H9 (cell line): ENCODE measurements at regions not wholly inside any gene's neighbourhood (a gene's known extent, or its start where the extent isn't known, plus 50 kb on each side); places are given as distances from the start of the nearest gene placed in this dataset.

ENCODE experiments used
- DNase-seq: peaks from one replicate; pipeline ENCODE4 v3.0.0-alpha.2; 2017
- H2AFZ ChIP-seq: one replicate; pipeline ENCODE4 v1.6.1; 2013; ENCODE audit warnings: mild to moderate bottlenecking, low read length, control low read depth, moderate library complexity
- H2AK5ac ChIP-seq: 2 replicates; pipeline ENCODE4 v1.6.1; 2013; ENCODE audit warnings: low read length, control low read depth, mixed read lengths; ENCODE audit not compliant: insufficient read length
- H2BK120ac ChIP-seq: one replicate; pipeline ENCODE4 v1.6.1; 2013; ENCODE audit warnings: low read depth, mild to moderate bottlenecking, low read length, control low read depth, inconsistent platforms; ENCODE audit not compliant: poor library complexity, severe bottlenecking
- H2BK12ac ChIP-seq: 2 replicates; pipeline ENCODE4 v1.6.1; 2013; ENCODE audit warnings: low read length, control low read depth, mixed read lengths, low read depth; ENCODE audit not compliant: insufficient read length
- H2BK15ac ChIP-seq: 2 replicates; pipeline ENCODE4 v1.6.1; 2013; ENCODE audit warnings: low read depth, low read length, control low read depth
- H2BK20ac ChIP-seq: one replicate; pipeline ENCODE4 v1.6.1; 2013; ENCODE audit warnings: low read depth, mild to moderate bottlenecking, low read length, control low read depth, inconsistent platforms; ENCODE audit not compliant: poor library complexity, severe bottlenecking
- H2BK5ac ChIP-seq: 2 replicates; pipeline ENCODE4 v1.6.1; 2013; ENCODE audit warnings: low read length, control low read depth, mixed read lengths; ENCODE audit not compliant: insufficient read length
- H3K14ac ChIP-seq: 2 replicates; pipeline ENCODE4 v1.6.1; 2013; ENCODE audit warnings: low read length, control low read depth; ENCODE audit not compliant: insufficient read depth
- H3K18ac ChIP-seq: 2 replicates; pipeline ENCODE4 v1.6.1; 2013; ENCODE audit warnings: low read depth, mild to moderate bottlenecking, mixed read lengths, low read length, control low read depth; ENCODE audit not compliant: insufficient read length
- H3K23ac ChIP-seq: 2 replicates; pipeline ENCODE4 v1.6.1; 2013; ENCODE audit warnings: low read length, control low read depth, mixed read lengths, low read depth; ENCODE audit not compliant: insufficient read length
- H3K23me2 ChIP-seq: 2 replicates; pipeline ENCODE4 v1.6.1; 2013; ENCODE audit warnings: low read depth, mild to moderate bottlenecking, mixed read lengths, low read length, control low read depth; ENCODE audit not compliant: insufficient read length, poor library complexity, severe bottlenecking
- H3K27ac ChIP-seq: 2 replicates; pipeline ENCODE4 v1.5.1; 2013; ENCODE audit warnings: low read length, control low read depth, mixed read lengths, low read depth; ENCODE audit not compliant: insufficient read length
- H3K27me3 ChIP-seq: 2 replicates; pipeline ENCODE4 v1.6.1; 2013; ENCODE audit warnings: low read length, control low read depth, inconsistent platforms; ENCODE audit not compliant: insufficient read depth
- H3K4ac ChIP-seq: 2 replicates; pipeline ENCODE4 v1.6.1; 2013; ENCODE audit warnings: low read depth, mild to moderate bottlenecking, control low read depth, inconsistent platforms, low read length, moderate library complexity
- H3K4me1 ChIP-seq: 2 replicates; pipeline ENCODE4 v1.6.1; 2013; ENCODE audit warnings: low read length, control low read depth, inconsistent platforms; ENCODE audit not compliant: insufficient read depth
- H3K4me2 ChIP-seq: 2 replicates; pipeline ENCODE4 v1.6.1; 2013; ENCODE audit warnings: low read length, control low read depth, mixed read lengths; ENCODE audit not compliant: insufficient read length, insufficient read depth
- H3K56ac ChIP-seq: 2 replicates; pipeline ENCODE4 v1.6.1; 2013; ENCODE audit warnings: low read depth, mild to moderate bottlenecking, mixed read lengths, low read length, control low read depth; ENCODE audit not compliant: insufficient read length
- H3K79me1 ChIP-seq: 2 replicates; pipeline ENCODE4 v1.6.1; 2013; ENCODE audit warnings: low read depth, mild to moderate bottlenecking, moderate library complexity, low read length, control low read depth, inconsistent platforms; ENCODE audit not compliant: insufficient read depth, poor library complexity, severe bottlenecking
- H3K79me2 ChIP-seq: 2 replicates; pipeline ENCODE4 v1.6.1; 2013; ENCODE audit warnings: low read length, control low read depth, inconsistent platforms; ENCODE audit not compliant: insufficient read depth
- H3K9ac ChIP-seq: 2 replicates; pipeline ENCODE4 v1.6.1; 2013; ENCODE audit warnings: low read length, control low read depth, mixed read lengths; ENCODE audit not compliant: insufficient read length; ENCODE audit errors: extremely low read depth
- H3K9me3 ChIP-seq: one replicate; pipeline ENCODE4 v1.6.1; 2013; ENCODE audit warnings: low read depth, low read length, inconsistent platforms; ENCODE audit not compliant: control insufficient read depth
- H3T11ph ChIP-seq: one replicate; pipeline ENCODE4 v1.6.1; 2013; ENCODE audit warnings: mild to moderate bottlenecking, low read length, control low read depth, inconsistent platforms
- H4K20me1 ChIP-seq: one replicate; pipeline ENCODE4 v1.6.1; 2013; ENCODE audit not compliant: control insufficient read depth, insufficient read length, insufficient read depth
- H4K5ac ChIP-seq: 2 replicates; pipeline ENCODE4 v1.6.1; 2013; ENCODE audit warnings: low read depth, mild to moderate bottlenecking, mixed read lengths, low read length, control low read depth; ENCODE audit not compliant: insufficient read length
- H4K8ac ChIP-seq: replicated peaks from 2 replicates; pipeline ENCODE4 v1.6.1; 2013; ENCODE audit warnings: low read length, control low read depth, mixed read lengths, low read depth; ENCODE audit not compliant: insufficient read length
- H4K91ac ChIP-seq: 2 replicates; pipeline ENCODE4 v1.6.1; 2013; ENCODE audit warnings: low read depth, mild to moderate bottlenecking, moderate library complexity, mixed read lengths, low read length, control low read depth; ENCODE audit not compliant: insufficient read length
- H3K27ac Mint-ChIP-seq, 3 experiments: 2 replicates in 2 of 3; 3 replicates in 1 of 3; pipeline ENCODE4 v1.8.0; 2020 to 2021; ENCODE audit warnings: mixed read lengths in 3 of 3, mild to moderate bottlenecking in 1 of 3, moderate library complexity in 1 of 3
- H3K27me3 Mint-ChIP-seq: 2 replicates; pipeline ENCODE4 v1.8.0; 2021; ENCODE audit warnings: low read depth, mild to moderate bottlenecking, moderate library complexity, mixed read lengths
- H3K36me3 Mint-ChIP-seq, 3 experiments: 2 replicates in 2 of 3; 3 replicates in 1 of 3; pipeline ENCODE4 v1.8.0; 2020 to 2021; ENCODE audit warnings: low read depth in 3 of 3, mixed read lengths in 3 of 3; ENCODE audit not compliant: insufficient read depth in 1 of 3
- H3K4me1 Mint-ChIP-seq, 2 experiments: 2 replicates each; pipeline ENCODE4 v1.8.0; 2020; ENCODE audit warnings: mixed read lengths in 2 of 2
- H3K4me3 Mint-ChIP-seq, 2 experiments: 2 replicates in 1 of 2; 3 replicates in 1 of 2; pipeline ENCODE4 v1.8.0; 2020 to 2021; ENCODE audit warnings: mild to moderate bottlenecking in 2 of 2, mixed read lengths in 2 of 2, moderate library complexity in 1 of 2
- H3K9me3 Mint-ChIP-seq, 2 experiments: 2 replicates in 1 of 2; 3 replicates in 1 of 2; pipeline ENCODE4 v1.8.0; 2020; ENCODE audit warnings: mild to moderate bottlenecking in 2 of 2, mixed read lengths in 2 of 2, moderate library complexity in 1 of 2
- CTCF ChIP-seq: fragments of 200-600 bp; sonication (generic); conservative IDR thresholded peaks from 3 replicates; pipeline ENCODE4 v1.8.0; 2021; ENCODE audit warnings: antibody characterized with exemption, mild to moderate bottlenecking
- WGBS: extraction: QIAGEN DNeasy Blood & Tissue Kit; methylation state at CpG from one replicate; pipeline ENCODE4 v1.1.7; 2013; ENCODE audit warnings: missing lambda C conversion rate, low lambda C conversion rate, mixed read lengths; ENCODE audit not compliant: insufficient read length; ENCODE audit errors: extremely low coverage; 5-methylcytosine and 5-hydroxymethylcytosine counted together

GRCh38 chr13:73765651-73766384 lies 368.4 kb downstream of the KLF12 start:
- Histone ChIP-seq H2BK15ac (no peak overlapping the region), H2AFZ (no peak overlapping the region), H2BK5ac (no peak overlapping the region), H2BK120ac (no peak overlapping the region), H2AK5ac (no peak overlapping the region), H3K4me1 (peaks cover 10% of the 10 kb centered on the region; the same call in 1 of the 2 replicates), H3K56ac (no peak overlapping the region), H2BK20ac (no peak overlapping the region), H3K14ac (no peak overlapping the region), H3K79me2 (no peaks in the 10 kb centered on the region), H3K4me2 (peak overlapping the region; percentile 62), H3K79me1 (no peaks in the 10 kb centered on the region), H3K23me2 (no peaks in the 10 kb centered on the region), H3K9ac (no peak overlapping the region), H4K20me1 (no peaks in the 10 kb centered on the region), H4K5ac (no peak overlapping the region), H3K9me3 (no peaks in the 10 kb centered on the region), H4K91ac (no peak overlapping the region), H3K18ac (no peak overlapping the region), H3K4ac (no peak overlapping the region), H2BK12ac (no peak overlapping the region), H3K27me3 (no peaks in the 10 kb centered on the region), H3K23ac (no peak overlapping the region), H3K27ac (peak overlapping the region; percentile 51), H4K8ac (no peak overlapping the region), H3T11ph (no peak overlapping the region)
- TF ChIP-seq CTCF: no peak
- Mint-ChIP-seq H3K4me1 (peaks cover 36 to 52% of the 10 kb centered on the region in 2 experiments), H3K27ac (peak overlapping the region; percentile 88 to 99 (median 98)), H3K36me3 (no peaks in the 10 kb centered on the region), H3K9me3 (no peaks in the 10 kb centered on the region), H3K4me3 (peak overlapping the region; percentile 46 to 73), H3K27me3 (no peaks in the 10 kb centered on the region)
- DNase-seq: peak; percentile 81
- no CpG with 5 or more reads among the region's 12 CpGs for WGBS
